ENCODE measurements at regions not wholly inside any gene's neighbourhood (a gene's known extent, or its start where the extent isn't known, plus 50 kb on each side); places are given as distances from the start of the nearest gene placed in this dataset.
A peak's percentile ranks its signal among the peaks of the same experiment; 100 is the strongest.

DNA sequence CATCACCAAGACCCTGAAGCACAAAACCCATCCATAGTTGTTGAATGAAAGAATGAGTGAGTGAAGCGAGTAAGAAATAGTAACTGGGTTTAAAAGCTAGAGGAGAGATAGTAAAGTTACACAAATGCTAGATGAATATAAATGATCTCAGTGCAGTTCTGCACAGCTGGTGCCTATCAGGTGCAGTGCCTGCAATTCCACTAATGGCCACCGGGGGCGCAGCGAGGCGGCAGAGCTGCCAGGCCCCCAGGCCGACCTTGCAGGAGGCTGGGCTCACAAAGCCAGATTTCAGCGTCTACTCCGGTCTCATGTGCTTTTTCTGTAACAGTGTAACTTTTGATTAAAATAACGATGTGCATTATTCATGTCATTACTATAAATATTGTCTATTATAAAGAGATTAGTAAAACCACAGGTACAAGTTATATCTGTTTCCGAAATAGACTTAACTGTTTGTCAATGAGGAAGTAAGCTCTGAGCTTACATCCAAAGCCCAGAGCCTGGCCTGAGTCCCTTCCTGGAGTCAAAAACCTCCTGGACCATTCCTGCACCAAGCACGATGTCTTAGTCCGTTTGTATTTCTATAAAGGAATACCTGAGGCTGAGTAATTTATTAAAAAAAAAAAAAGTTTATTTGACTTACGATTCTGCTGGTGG lies 477.6 kb downstream of the NPHP4 start:
- Mint-ChIP-seq H3K4me1 (no peaks in the 10 kb centered on the region), H3K4me3 (no peak overlapping the region), H3K27me3 (ENCODE audit: low read depth) (peaks cover 7% of the 10 kb centered on the region; the same call in 1 of the 2 replicates), H3K36me3 (peaks cover 22% of the 10 kb centered on the region), H3K9me3 (peaks cover 53% of the 10 kb centered on the region), H3K27ac (no peak overlapping the region)
- TF ChIP-seq, protein P1, sequence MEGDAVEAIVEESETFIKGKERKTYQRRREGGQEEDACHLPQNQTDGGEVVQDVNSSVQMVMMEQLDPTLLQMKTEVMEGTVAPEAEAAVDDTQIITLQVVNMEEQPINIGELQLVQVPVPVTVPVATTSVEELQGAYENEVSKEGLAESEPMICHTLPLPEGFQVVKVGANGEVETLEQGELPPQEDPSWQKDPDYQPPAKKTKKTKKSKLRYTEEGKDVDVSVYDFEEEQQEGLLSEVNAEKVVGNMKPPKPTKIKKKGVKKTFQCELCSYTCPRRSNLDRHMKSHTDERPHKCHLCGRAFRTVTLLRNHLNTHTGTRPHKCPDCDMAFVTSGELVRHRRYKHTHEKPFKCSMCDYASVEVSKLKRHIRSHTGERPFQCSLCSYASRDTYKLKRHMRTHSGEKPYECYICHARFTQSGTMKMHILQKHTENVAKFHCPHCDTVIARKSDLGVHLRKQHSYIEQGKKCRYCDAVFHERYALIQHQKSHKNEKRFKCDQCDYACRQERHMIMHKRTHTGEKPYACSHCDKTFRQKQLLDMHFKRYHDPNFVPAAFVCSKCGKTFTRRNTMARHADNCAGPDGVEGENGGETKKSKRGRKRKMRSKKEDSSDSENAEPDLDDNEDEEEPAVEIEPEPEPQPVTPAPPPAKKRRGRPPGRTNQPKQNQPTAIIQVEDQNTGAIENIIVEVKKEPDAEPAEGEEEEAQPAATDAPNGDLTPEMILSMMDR (IDR thresholded peaks at IDR 0.05), result peak; percentile 99
- TF ChIP-seq PRRX2 (CRISPR knock-in tag; IDR thresholded peaks at IDR 0.05) (no peak), GTF2I (CRISPR knock-in tag; conservative IDR thresholded peaks at IDR 0.05) (no peak)
- peak; percentile 78 for DNase-seq (ENCODE audit: low spot score)
- ChIA-PET POLR2A (no interaction called here), CTCF (interaction anchor here (0.6 to 1.8 kb wide), 10 partner anchors 8 to 345 kb away, joined by 3 to 19 read pairs (median 5); no protein-coding TSS in a partner anchor)
- ATAC-seq, result peak; percentile 71

DNA sequence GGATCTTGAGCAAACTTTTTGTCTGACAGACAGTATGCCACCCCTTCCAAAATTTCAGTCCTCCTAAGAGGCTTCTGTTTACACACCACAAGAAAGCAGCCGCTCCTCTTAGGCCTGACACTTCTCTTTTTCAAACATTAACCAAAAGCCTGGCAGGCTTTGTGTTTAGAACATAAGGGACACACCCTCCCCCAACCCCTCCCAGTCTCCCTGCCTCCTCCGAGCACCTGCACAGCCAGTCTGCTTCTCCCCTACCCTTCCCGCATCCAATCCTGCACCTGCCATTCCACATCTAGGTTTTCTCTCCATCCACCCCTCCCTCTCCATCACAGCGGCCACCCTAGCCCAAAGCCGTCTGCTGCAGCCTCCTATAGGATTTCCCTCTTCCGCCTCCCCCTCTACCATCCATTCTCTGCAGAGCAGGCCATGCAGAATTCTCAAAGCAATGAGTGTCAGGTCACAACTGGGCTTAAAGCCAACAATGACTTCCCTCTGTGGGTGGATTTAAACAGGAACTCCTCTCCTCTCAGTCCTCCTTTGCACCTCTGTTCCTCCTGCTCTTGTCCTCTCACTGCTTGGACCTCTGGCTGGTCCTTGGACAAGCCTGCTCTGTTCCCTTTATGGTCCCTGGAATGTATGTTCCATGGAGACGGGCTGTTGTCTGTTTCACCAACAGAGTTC lies 478.2 kb downstream of the NPHP4 start:
- TF ChIP-seq, protein P2, sequence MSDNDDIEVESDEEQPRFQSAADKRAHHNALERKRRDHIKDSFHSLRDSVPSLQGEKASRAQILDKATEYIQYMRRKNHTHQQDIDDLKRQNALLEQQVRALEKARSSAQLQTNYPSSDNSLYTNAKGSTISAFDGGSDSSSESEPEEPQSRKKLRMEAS (CRISPR knock-in tag; IDR thresholded peaks at IDR 0.05), result no peak
- no peak for TF ChIP-seq SP1 (CRISPR knock-in tag; conservative IDR thresholded peaks at IDR 0.05)
- TF ChIP-seq RORB (CRISPR knock-in tag; IDR thresholded peaks at IDR 0.05), result no peak
- TF ChIP-seq JUN (CRISPR knock-in tag; IDR thresholded peaks at IDR 0.05), result no peak
- no peak for TF ChIP-seq TEAD1 (CRISPR knock-in tag; IDR thresholded peaks at IDR 0.05)
- no peak for TF ChIP-seq SMAD4 (CRISPR knock-in tag; IDR thresholded peaks at IDR 0.05)
- TF ChIP-seq, protein P3, sequence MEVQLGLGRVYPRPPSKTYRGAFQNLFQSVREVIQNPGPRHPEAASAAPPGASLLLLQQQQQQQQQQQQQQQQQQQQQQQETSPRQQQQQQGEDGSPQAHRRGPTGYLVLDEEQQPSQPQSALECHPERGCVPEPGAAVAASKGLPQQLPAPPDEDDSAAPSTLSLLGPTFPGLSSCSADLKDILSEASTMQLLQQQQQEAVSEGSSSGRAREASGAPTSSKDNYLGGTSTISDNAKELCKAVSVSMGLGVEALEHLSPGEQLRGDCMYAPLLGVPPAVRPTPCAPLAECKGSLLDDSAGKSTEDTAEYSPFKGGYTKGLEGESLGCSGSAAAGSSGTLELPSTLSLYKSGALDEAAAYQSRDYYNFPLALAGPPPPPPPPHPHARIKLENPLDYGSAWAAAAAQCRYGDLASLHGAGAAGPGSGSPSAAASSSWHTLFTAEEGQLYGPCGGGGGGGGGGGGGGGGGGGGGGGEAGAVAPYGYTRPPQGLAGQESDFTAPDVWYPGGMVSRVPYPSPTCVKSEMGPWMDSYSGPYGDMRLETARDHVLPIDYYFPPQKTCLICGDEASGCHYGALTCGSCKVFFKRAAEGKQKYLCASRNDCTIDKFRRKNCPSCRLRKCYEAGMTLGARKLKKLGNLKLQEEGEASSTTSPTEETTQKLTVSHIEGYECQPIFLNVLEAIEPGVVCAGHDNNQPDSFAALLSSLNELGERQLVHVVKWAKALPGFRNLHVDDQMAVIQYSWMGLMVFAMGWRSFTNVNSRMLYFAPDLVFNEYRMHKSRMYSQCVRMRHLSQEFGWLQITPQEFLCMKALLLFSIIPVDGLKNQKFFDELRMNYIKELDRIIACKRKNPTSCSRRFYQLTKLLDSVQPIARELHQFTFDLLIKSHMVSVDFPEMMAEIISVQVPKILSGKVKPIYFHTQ (CRISPR knock-in tag; IDR thresholded peaks at IDR 0.05), result no peak
- TF ChIP-seq ZNF232 (CRISPR knock-in tag; IDR thresholded peaks at IDR 0.05), result no peak
- no peak for TF ChIP-seq GTF2I (CRISPR knock-in tag; conservative IDR thresholded peaks at IDR 0.05)
- no peak for TF ChIP-seq NFYB (CRISPR knock-in tag; conservative IDR thresholded peaks at IDR 0.05; ENCODE audit: low read depth)
- TF ChIP-seq, protein P4, sequence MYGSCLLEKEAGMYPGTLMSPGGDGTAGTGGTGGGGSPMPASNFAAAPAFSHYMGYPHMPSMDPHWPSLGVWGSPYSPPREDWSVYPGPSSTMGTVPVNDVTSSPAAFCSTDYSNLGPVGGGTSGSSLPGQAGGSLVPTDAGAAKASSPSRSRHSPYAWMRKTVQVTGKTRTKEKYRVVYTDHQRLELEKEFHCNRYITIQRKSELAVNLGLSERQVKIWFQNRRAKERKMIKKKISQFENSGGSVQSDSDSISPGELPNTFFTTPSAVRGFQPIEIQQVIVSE (CRISPR knock-in tag; IDR thresholded peaks at IDR 0.05; ENCODE audit: borderline replicate concordance), result no peak
- no peak for TF ChIP-seq FOXK1 (CRISPR knock-in tag; IDR thresholded peaks at IDR 0.05)
- TF ChIP-seq EMX1 (CRISPR knock-in tag; IDR thresholded peaks at IDR 0.05), result no peak
- TF ChIP-seq ZBTB21 (CRISPR knock-in tag; IDR thresholded peaks at IDR 0.05; ENCODE audit: borderline replicate concordance), result no peak
- TF ChIP-seq TCF7 (CRISPR knock-in tag; IDR thresholded peaks at IDR 0.05; ENCODE audit: low read depth), result no peak
- TF ChIP-seq, protein P5, sequence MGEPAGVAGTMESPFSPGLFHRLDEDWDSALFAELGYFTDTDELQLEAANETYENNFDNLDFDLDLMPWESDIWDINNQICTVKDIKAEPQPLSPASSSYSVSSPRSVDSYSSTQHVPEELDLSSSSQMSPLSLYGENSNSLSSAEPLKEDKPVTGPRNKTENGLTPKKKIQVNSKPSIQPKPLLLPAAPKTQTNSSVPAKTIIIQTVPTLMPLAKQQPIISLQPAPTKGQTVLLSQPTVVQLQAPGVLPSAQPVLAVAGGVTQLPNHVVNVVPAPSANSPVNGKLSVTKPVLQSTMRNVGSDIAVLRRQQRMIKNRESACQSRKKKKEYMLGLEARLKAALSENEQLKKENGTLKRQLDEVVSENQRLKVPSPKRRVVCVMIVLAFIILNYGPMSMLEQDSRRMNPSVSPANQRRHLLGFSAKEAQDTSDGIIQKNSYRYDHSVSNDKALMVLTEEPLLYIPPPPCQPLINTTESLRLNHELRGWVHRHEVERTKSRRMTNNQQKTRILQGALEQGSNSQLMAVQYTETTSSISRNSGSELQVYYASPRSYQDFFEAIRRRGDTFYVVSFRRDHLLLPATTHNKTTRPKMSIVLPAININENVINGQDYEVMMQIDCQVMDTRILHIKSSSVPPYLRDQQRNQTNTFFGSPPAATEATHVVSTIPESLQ (CRISPR knock-in tag; IDR thresholded peaks at IDR 0.05), result no peak
- TF ChIP-seq, protein P6, sequence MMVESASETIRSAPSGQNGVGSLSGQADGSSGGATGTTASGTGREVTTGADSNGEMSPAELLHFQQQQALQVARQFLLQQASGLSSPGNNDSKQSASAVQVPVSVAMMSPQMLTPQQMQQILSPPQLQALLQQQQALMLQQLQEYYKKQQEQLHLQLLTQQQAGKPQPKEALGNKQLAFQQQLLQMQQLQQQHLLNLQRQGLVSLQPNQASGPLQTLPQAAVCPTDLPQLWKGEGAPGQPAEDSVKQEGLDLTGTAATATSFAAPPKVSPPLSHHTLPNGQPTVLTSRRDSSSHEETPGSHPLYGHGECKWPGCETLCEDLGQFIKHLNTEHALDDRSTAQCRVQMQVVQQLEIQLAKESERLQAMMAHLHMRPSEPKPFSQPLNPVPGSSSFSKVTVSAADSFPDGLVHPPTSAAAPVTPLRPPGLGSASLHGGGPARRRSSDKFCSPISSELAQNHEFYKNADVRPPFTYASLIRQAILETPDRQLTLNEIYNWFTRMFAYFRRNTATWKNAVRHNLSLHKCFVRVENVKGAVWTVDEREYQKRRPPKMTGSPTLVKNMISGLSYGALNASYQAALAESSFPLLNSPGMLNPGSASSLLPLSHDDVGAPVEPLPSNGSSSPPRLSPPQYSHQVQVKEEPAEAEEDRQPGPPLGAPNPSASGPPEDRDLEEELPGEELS (CRISPR knock-in tag; IDR thresholded peaks at IDR 0.05), result no peak
- no peak for TF ChIP-seq ESRRA (CRISPR knock-in tag; IDR thresholded peaks at IDR 0.05; ENCODE audit: borderline replicate concordance)
- TF ChIP-seq, protein P7, sequence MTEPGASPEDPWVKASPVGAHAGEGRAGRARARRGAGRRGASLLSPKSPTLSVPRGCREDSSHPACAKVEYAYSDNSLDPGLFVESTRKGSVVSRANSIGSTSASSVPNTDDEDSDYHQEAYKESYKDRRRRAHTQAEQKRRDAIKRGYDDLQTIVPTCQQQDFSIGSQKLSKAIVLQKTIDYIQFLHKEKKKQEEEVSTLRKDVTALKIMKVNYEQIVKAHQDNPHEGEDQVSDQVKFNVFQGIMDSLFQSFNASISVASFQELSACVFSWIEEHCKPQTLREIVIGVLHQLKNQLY (CRISPR knock-in tag; IDR thresholded peaks at IDR 0.05), result no peak
- TF ChIP-seq, protein P8, sequence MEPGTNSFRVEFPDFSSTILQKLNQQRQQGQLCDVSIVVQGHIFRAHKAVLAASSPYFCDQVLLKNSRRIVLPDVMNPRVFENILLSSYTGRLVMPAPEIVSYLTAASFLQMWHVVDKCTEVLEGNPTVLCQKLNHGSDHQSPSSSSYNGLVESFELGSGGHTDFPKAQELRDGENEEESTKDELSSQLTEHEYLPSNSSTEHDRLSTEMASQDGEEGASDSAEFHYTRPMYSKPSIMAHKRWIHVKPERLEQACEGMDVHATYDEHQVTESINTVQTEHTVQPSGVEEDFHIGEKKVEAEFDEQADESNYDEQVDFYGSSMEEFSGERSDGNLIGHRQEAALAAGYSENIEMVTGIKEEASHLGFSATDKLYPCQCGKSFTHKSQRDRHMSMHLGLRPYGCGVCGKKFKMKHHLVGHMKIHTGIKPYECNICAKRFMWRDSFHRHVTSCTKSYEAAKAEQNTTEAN (CRISPR knock-in tag; IDR thresholded peaks at IDR 0.05), result no peak
- ChIA-PET CTCF (interaction anchor here (0.6 to 1.8 kb wide), 10 partner anchors 9 to 345 kb away, joined by 3 to 19 read pairs (median 5); no protein-coding TSS in a partner anchor), POLR2A (no interaction called here)
- peaks cover 7% of the 10 kb centered on the region; the same call in 1 of the 2 replicates for H3K27me3 Mint-ChIP-seq (ENCODE audit: low read depth)
- peaks cover 46% of the 10 kb centered on the region for H3K9me3 Mint-ChIP-seq
- no peak overlapping the region for H3K27ac Mint-ChIP-seq
- no peak for ATAC-seq
- no peak for DNase-seq (ENCODE audit: low spot score)
- no peak overlapping the region for H3K4me3 Mint-ChIP-seq
- peaks cover 15% of the 10 kb centered on the region for H3K36me3 Mint-ChIP-seq
- no peaks in the 10 kb centered on the region for H3K4me1 Mint-ChIP-seq

Measured in WTC11 (cell line).